Activated CD4-positive, alpha-beta T cell treated with anti-CD3 and anti-CD28 coated beads, Interleukin-2, amount 10 ng/mL, durations not matched to agents 7 days and 5 days (primary cell): ENCODE measurements at regions not wholly inside any gene's neighbourhood (a gene's known extent, or its start where the extent isn't known, plus 50 kb on each side); places are given as distances from the start of the nearest gene placed in this dataset.

Source experiments
- CTCF ChIA-PET: fragments of 350-600 bp; sonication (Branson Sonifier 250); formaldehyde crosslinking; loops from one replicate; lab custom pipeline; 2021; ENCODE audit warnings: antibody characterized with exemption; lab: Charles Lee
- POLR2A ChIA-PET: fragments of 350-600 bp; sonication (Branson Sonifier 250); formaldehyde crosslinking; loops from one replicate; lab custom pipeline; 2021; ENCODE audit warnings: antibody characterized with exemption; lab: Charles Lee
- DNase-seq: peaks from one replicate; pipeline ENCODE4 v3.0.0-alpha.2; 2020
- H3K27ac Mint-ChIP-seq: one replicate; pipeline ENCODE4 v1.8.0; 2021; ENCODE audit warnings: mild to moderate bottlenecking, moderate library complexity, mixed read lengths
- H3K27me3 Mint-ChIP-seq: one replicate; pipeline ENCODE4 v1.8.0; 2021; ENCODE audit warnings: mixed read lengths
- H3K36me3 Mint-ChIP-seq: one replicate; pipeline ENCODE4 v1.8.0; 2021; ENCODE audit warnings: low read depth, mixed read lengths
- H3K4me1 Mint-ChIP-seq: one replicate; pipeline ENCODE4 v1.8.0; 2021; ENCODE audit warnings: mixed read lengths
- H3K4me3 Mint-ChIP-seq: one replicate; pipeline ENCODE4 v1.8.0; 2021; ENCODE audit warnings: mild to moderate bottlenecking, moderate library complexity, mixed read lengths
- H3K9me3 Mint-ChIP-seq: one replicate; pipeline ENCODE4 v1.8.0; 2021; ENCODE audit warnings: mixed read lengths

GRCh38 chr10:44015702-44016500, 367.2 kb upstream of the ZNF32 start:
- no peaks in the 10 kb centered on the region for H3K9me3 Mint-ChIP-seq
- POLR2A ChIA-PET, result no interaction called here
- no peak for DNase-seq
- CTCF ChIA-PET, result no interaction called here
- no peaks in the 10 kb centered on the region for H3K36me3 Mint-ChIP-seq
- H3K27ac Mint-ChIP-seq, result no peak overlapping the region
- peaks cover 7% of the 10 kb centered on the region for H3K4me1 Mint-ChIP-seq
- H3K4me3 Mint-ChIP-seq, result no peak overlapping the region
- peaks cover 8% of the 10 kb centered on the region for H3K27me3 Mint-ChIP-seq

GRCh38 chr10:44014644-44015250, 366.1 kb upstream of the ZNF32 start:
- H3K9me3 Mint-ChIP-seq, result no peaks in the 10 kb centered on the region
- no peak overlapping the region for H3K27ac Mint-ChIP-seq
- no peaks in the 10 kb centered on the region for H3K36me3 Mint-ChIP-seq
- POLR2A ChIA-PET, result no interaction called here
- H3K4me3 Mint-ChIP-seq, result no peak overlapping the region
- peaks cover 8% of the 10 kb centered on the region for H3K27me3 Mint-ChIP-seq
- H3K4me1 Mint-ChIP-seq, result peaks cover 10% of the 10 kb centered on the region
- CTCF ChIA-PET, result no interaction called here
- DNase-seq, result no peak

DNA sequence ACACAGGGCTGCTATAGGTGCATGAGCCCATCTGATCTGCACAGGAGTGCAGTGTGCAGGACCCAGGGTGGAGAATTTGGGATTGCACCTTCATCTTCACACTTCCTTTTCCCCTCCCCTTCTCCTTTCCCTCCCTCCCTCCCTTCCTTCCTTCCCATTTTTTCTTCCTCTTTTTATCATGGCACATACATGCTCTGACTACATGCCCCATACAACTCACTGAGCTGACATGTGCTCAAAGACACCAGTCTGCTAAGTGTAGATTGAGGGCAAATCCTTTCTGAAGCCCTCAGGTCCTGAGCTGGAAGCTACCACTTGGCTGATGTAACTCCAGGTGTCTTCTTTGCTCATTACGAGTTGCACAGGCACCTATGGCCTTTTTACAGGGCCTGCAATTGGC, 365.3 kb upstream of the ZNF32 start:
- H3K4me1 Mint-ChIP-seq, result peaks cover 10% of the 10 kb centered on the region
- ChIA-PET POLR2A (no interaction called here), CTCF (no interaction called here)
- no peaks in the 10 kb centered on the region for H3K36me3 Mint-ChIP-seq
- no peaks in the 10 kb centered on the region for H3K9me3 Mint-ChIP-seq
- H3K27ac Mint-ChIP-seq, result no peak overlapping the region
- DNase-seq, result no peak
- H3K27me3 Mint-ChIP-seq, result peaks cover 4% of the 10 kb centered on the region
- no peak overlapping the region for H3K4me3 Mint-ChIP-seq

GRCh38 chr10:44012921-44013320, 364.2 kb upstream of the ZNF32 start:
- H3K27me3 Mint-ChIP-seq, result peaks cover 6% of the 10 kb centered on the region
- CTCF ChIA-PET, result no interaction called here
- POLR2A ChIA-PET, result no interaction called here
- H3K9me3 Mint-ChIP-seq, result no peaks in the 10 kb centered on the region
- no peak overlapping the region for H3K27ac Mint-ChIP-seq
- no peaks in the 10 kb centered on the region for H3K36me3 Mint-ChIP-seq
- H3K4me1 Mint-ChIP-seq, result peaks cover 10% of the 10 kb centered on the region
- H3K4me3 Mint-ChIP-seq, result no peak overlapping the region
- DNase-seq, result no peak

GRCh38 chr10:44011603-44011981, 362.9 kb upstream of the ZNF32 start:
- Mint-ChIP-seq H3K27ac (no peak overlapping the region), H3K27me3 (peaks cover 1% of the 10 kb centered on the region), H3K4me3 (no peak overlapping the region), H3K9me3 (no peaks in the 10 kb centered on the region), H3K36me3 (no peaks in the 10 kb centered on the region), H3K4me1 (peaks cover 10% of the 10 kb centered on the region)
- POLR2A ChIA-PET, result no interaction called here
- no peak for DNase-seq
- CTCF ChIA-PET, result interaction anchor here (1.4 kb wide), 2 partner anchors 9 to 24 kb away, joined by 3 read pairs; no protein-coding TSS in a partner anchor

DNA sequence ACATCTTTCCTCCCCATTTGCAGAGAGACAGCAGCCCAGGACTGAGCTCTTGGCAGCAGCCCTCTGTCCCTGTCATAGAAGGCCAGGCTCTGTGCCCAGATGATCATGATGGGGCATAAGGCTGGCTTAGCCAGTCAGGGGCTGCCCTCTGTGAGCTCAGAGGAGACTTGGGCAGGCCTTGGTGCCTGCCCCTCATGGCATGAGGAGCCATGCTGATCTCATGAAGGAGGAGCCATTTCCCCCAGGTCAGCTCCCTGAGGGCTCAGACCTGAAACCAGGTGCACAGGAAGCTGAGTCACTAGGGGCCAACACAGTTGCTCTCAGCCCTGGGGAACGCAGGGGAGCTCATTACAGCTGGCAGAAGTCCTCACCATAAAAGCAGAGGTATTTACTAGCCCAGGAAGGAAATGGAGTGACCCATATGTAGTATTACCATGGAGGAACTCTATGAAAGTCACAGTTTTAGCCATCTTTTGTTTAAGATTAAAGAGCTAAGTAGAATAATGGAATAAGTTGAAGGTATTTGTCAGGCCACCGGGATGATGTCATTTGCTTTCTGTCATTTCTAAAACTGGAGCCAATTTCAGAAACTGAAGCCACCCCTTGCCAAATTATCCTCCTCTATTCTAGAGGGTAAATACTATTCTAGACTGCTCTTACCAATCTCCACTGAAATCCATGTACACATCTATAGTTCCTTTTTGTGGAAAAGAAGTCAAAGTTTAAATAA, 362.4 kb upstream of the ZNF32 start:
- DNase-seq, result no peak
- H3K27ac Mint-ChIP-seq, result no peak overlapping the region

GRCh38 chr10:44009891-44010632, 361.4 kb upstream of the ZNF32 start:
- ChIA-PET CTCF (interaction anchor here (1.4 kb wide), 1 partner anchor 22 kb away, joined by 3 read pairs; no protein-coding TSS in a partner anchor), POLR2A (no interaction called here)
- H3K27ac Mint-ChIP-seq, result no peak overlapping the region
- no peaks in the 10 kb centered on the region for H3K9me3 Mint-ChIP-seq
- H3K36me3 Mint-ChIP-seq, result no peaks in the 10 kb centered on the region
- H3K4me3 Mint-ChIP-seq, result no peak overlapping the region
- peaks cover 10% of the 10 kb centered on the region for H3K4me1 Mint-ChIP-seq
- H3K27me3 Mint-ChIP-seq, result peaks cover 1% of the 10 kb centered on the region
- DNase-seq, result no peak

More for the DNA sequence above, 362.4 kb upstream of the ZNF32 start:
- H3K9me3 Mint-ChIP-seq, result no peaks in the 10 kb centered on the region
- CTCF ChIA-PET, result interaction anchor here (1.4 kb wide), 2 partner anchors 9 to 23 kb away, joined by 3 read pairs; no protein-coding TSS in a partner anchor
- H3K4me3 Mint-ChIP-seq, result no peak overlapping the region
- POLR2A ChIA-PET, result no interaction called here
- peaks cover 1% of the 10 kb centered on the region for H3K27me3 Mint-ChIP-seq
- no peaks in the 10 kb centered on the region for H3K36me3 Mint-ChIP-seq
- H3K4me1 Mint-ChIP-seq, result peaks cover 10% of the 10 kb centered on the region

DNA sequence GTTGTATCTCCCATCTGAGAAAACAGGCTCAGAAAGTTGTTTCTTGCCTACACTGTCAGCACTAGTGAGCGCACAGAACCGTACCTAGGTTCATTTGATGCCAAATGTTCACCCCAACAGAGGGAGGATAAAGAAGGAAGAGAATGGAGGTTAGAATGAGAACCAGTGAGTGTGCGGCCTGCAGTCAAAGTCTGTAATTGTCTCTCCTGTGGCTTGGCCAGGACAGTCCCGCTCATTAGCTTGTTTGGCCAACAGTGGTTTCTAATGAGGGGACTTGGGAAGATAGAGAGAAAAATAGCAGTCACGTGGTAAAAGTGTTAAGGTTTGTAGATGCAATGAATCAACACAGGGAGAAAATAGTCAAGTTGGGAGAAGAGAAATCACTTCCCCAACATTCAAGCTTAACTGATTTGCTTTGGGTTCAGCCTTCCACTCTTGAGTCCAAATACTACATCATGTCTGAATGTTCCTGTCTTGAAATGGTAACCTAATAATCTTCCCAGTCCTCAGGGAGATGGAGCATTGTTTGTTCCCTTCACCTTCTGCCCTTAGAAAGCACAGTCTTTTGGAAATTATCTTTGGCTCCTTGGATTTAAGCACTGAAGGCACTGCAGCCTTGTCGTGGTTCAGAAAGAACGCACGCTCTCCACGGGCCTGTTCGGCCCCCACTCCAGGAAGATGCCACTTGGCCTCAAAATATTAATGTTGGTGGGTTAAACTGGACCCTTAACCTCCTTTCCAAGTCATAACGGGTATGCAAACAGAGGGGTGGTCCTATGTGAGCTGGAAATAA, 360.4 kb upstream of the ZNF32 start:
- H3K27me3 Mint-ChIP-seq, result peaks cover 1% of the 10 kb centered on the region
- no peaks in the 10 kb centered on the region for H3K36me3 Mint-ChIP-seq
- DNase-seq, result no peak
- peaks cover 10% of the 10 kb centered on the region for H3K4me1 Mint-ChIP-seq
- no peak overlapping the region for H3K27ac Mint-ChIP-seq
- ChIA-PET POLR2A (no interaction called here), CTCF (no interaction called here)
- no peak overlapping the region for H3K4me3 Mint-ChIP-seq
- no peaks in the 10 kb centered on the region for H3K9me3 Mint-ChIP-seq

- Mint-ChIP-seq H3K27ac (no peak overlapping the region), H3K4me3 (no peak overlapping the region), H3K4me1 (peaks cover 10% of the 10 kb centered on the region), H3K9me3 (no peaks in the 10 kb centered on the region), H3K27me3 (peaks cover 4% of the 10 kb centered on the region), H3K36me3 (no peaks in the 10 kb centered on the region)
- CTCF ChIA-PET, result no interaction called here
- no peak for DNase-seq
- POLR2A ChIA-PET, result no interaction called here
Measured at GRCh38 chr10:44008270-44008916, 359.7 kb upstream of the ZNF32 start.

DNA sequence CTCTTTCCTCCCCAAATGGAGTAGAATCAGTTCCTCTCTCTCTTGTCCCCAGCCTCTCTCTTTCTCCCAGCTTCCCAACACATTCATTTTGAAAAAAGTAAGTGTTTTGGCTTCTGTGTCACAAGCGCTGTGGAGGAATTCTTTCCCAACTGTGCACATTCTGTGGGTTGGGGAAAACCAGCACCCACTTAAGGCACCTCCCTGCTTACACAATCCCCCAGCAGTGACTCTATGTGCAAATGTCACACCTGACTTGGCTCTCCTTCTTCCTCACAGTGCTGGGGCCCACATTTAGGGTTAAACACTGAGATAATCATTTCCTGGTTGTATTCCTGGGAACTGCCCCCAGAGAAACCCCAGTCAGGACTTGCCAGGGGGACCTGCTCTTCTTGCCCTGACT, 358.1 kb upstream of the ZNF32 start:
- ChIA-PET POLR2A (no interaction called here), CTCF (no interaction called here)
- no peak overlapping the region for H3K27ac Mint-ChIP-seq
- no peaks in the 10 kb centered on the region for H3K36me3 Mint-ChIP-seq
- H3K4me1 Mint-ChIP-seq, result peaks cover 10% of the 10 kb centered on the region
- H3K9me3 Mint-ChIP-seq, result no peaks in the 10 kb centered on the region
- no peak overlapping the region for H3K4me3 Mint-ChIP-seq
- no peak for DNase-seq
- peaks cover 8% of the 10 kb centered on the region for H3K27me3 Mint-ChIP-seq

- Mint-ChIP-seq H3K27me3 (peaks cover 14% of the 10 kb centered on the region), H3K4me1 (peaks cover 2% of the 10 kb centered on the region), H3K27ac (no peak overlapping the region), H3K36me3 (no peaks in the 10 kb centered on the region), H3K4me3 (no peak overlapping the region), H3K9me3 (no peaks in the 10 kb centered on the region)
- POLR2A ChIA-PET, result no interaction called here
- DNase-seq, result no peak
- CTCF ChIA-PET, result no interaction called here
Measured at GRCh38 chr10:44005788-44006099, 357.1 kb upstream of the ZNF32 start.
